ENCODE measurements at regions not wholly inside any gene's neighbourhood (a gene's known extent, or its start where the extent isn't known, plus 50 kb on each side); places are given as distances from the start of the nearest gene placed in this dataset.

- TF ChIP-seq NFIC (IDR thresholded peaks at IDR 0.05): no peak
- TF ChIP-seq MAX (IDR thresholded peaks at IDR 0.05): no peak
- no peak for TF ChIP-seq TCF12 (IDR thresholded peaks at IDR 0.05; ENCODE audit: low read depth)
- no peak for TF ChIP-seq CEBPB (IDR thresholded peaks at IDR 0.05)
- no peak for TF ChIP-seq YY1 (IDR thresholded peaks at IDR 0.05; ENCODE audit: low read depth)
These were observed 75.2 kb upstream of the RBMS1 start for GRCh38 chr2:160568856-160569255.

Data from Ishikawa (cell line).